ENCODE measurements at regions not wholly inside any gene's neighbourhood (a gene's known extent, or its start where the extent isn't known, plus 50 kb on each side); places are given as distances from the start of the nearest gene placed in this dataset.

DNA sequence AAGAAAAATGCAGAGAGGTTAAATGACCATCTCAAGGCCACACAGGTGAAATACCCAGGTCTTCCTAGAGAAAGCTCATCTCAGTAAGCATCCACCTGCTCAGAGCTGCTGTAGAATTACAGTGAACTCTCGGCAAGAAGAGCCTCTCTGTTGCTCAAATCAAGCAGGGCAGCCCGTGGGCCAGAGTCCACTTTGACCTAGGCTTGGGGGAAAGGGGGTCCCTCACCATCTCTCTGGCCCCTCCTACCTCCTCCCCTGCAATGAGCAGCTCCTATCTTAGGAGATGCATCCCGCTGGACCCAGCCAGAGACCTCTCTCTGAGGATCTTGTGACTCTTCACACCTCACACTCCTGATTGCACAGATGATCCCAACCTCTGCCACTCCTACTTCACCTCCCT is 364.7 kb downstream of the PTPRU start:
- TF ChIP-seq, protein P1, sequence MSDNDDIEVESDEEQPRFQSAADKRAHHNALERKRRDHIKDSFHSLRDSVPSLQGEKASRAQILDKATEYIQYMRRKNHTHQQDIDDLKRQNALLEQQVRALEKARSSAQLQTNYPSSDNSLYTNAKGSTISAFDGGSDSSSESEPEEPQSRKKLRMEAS (IDR thresholded peaks at IDR 0.05), result no peak
- TF ChIP-seq EP300 (IDR thresholded peaks at IDR 0.05) (no peak), POLR2AphosphoS2 (conservative IDR thresholded peaks at IDR 0.05; ENCODE audit: low read length) (no peak), SMC3 (IDR thresholded peaks at IDR 0.05) (no peak), CEBPB (IDR thresholded peaks at IDR 0.05) (no peak), BHLHE40 (IDR thresholded peaks at IDR 0.05; ENCODE audit: low read depth, low read length) (no peak), NFE2L2 (conservative IDR thresholded peaks at IDR 0.05; ENCODE audit: low read length) (no peak), POLR2A (IDR thresholded peaks at IDR 0.05; ENCODE audit: low read length) (no peak), JUNB (IDR thresholded peaks at IDR 0.05) (no peak), MYC (IDR thresholded peaks at IDR 0.05; ENCODE audit: borderline replicate concordance, low read length) (no peak), HOXA7 (CRISPR knock-in tag; IDR thresholded peaks at IDR 0.05) (no peak)
- TF ChIP-seq, protein P2, sequence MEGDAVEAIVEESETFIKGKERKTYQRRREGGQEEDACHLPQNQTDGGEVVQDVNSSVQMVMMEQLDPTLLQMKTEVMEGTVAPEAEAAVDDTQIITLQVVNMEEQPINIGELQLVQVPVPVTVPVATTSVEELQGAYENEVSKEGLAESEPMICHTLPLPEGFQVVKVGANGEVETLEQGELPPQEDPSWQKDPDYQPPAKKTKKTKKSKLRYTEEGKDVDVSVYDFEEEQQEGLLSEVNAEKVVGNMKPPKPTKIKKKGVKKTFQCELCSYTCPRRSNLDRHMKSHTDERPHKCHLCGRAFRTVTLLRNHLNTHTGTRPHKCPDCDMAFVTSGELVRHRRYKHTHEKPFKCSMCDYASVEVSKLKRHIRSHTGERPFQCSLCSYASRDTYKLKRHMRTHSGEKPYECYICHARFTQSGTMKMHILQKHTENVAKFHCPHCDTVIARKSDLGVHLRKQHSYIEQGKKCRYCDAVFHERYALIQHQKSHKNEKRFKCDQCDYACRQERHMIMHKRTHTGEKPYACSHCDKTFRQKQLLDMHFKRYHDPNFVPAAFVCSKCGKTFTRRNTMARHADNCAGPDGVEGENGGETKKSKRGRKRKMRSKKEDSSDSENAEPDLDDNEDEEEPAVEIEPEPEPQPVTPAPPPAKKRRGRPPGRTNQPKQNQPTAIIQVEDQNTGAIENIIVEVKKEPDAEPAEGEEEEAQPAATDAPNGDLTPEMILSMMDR (IDR thresholded peaks at IDR 0.05), result no peak
- TF ChIP-seq, protein P3, sequence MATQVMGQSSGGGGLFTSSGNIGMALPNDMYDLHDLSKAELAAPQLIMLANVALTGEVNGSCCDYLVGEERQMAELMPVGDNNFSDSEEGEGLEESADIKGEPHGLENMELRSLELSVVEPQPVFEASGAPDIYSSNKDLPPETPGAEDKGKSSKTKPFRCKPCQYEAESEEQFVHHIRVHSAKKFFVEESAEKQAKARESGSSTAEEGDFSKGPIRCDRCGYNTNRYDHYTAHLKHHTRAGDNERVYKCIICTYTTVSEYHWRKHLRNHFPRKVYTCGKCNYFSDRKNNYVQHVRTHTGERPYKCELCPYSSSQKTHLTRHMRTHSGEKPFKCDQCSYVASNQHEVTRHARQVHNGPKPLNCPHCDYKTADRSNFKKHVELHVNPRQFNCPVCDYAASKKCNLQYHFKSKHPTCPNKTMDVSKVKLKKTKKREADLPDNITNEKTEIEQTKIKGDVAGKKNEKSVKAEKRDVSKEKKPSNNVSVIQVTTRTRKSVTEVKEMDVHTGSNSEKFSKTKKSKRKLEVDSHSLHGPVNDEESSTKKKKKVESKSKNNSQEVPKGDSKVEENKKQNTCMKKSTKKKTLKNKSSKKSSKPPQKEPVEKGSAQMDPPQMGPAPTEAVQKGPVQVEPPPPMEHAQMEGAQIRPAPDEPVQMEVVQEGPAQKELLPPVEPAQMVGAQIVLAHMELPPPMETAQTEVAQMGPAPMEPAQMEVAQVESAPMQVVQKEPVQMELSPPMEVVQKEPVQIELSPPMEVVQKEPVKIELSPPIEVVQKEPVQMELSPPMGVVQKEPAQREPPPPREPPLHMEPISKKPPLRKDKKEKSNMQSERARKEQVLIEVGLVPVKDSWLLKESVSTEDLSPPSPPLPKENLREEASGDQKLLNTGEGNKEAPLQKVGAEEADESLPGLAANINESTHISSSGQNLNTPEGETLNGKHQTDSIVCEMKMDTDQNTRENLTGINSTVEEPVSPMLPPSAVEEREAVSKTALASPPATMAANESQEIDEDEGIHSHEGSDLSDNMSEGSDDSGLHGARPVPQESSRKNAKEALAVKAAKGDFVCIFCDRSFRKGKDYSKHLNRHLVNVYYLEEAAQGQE (IDR thresholded peaks at IDR 0.05), result no peak
